ENCODE measurements at regions not wholly inside any gene's neighbourhood (a gene's known extent, or its start where the extent isn't known, plus 50 kb on each side); places are given as distances from the start of the nearest gene placed in this dataset.

- H3K9me3 ChIP-seq (ENCODE audit: control insufficient read depth in 4 of 4, low read length in 3 of 4): no peaks in the 10 kb centered on the region
- H3K27ac ChIP-seq (ENCODE audit: low read depth in 1 of 2, low read length in 2 of 2): no peak overlapping the region
- DNase-seq (ENCODE audit: low spot score): no peak
- no peak overlapping the region for H3K9ac ChIP-seq (ENCODE audit: low read depth in 1 of 2, low read length in 2 of 2)
- 80% methylated on average over 2 of the region's 2 CpGs for WGBS
- H3K27me3 ChIP-seq (ENCODE audit: control insufficient read depth in 4 of 4, insufficient read depth in 4 of 4, low read length in 3 of 4): no peaks in the 10 kb centered on the region
- H3K36me3 ChIP-seq (ENCODE audit: control insufficient read depth in 4 of 4, insufficient read depth in 3 of 4, low read depth in 1 of 4, low read length in 3 of 4): no peaks in the 10 kb centered on the region
- TF ChIP-seq, protein P1, sequence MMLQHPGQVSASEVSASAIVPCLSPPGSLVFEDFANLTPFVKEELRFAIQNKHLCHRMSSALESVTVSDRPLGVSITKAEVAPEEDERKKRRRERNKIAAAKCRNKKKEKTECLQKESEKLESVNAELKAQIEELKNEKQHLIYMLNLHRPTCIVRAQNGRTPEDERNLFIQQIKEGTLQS (IDR thresholded peaks at IDR 0.05): no peak
- TF ChIP-seq SP1 (IDR thresholded peaks at IDR 0.05) (no peak), JUND (IDR thresholded peaks at IDR 0.05) (no peak), MAX (IDR thresholded peaks at IDR 0.05) (no peak)
- TF ChIP-seq, protein P2, sequence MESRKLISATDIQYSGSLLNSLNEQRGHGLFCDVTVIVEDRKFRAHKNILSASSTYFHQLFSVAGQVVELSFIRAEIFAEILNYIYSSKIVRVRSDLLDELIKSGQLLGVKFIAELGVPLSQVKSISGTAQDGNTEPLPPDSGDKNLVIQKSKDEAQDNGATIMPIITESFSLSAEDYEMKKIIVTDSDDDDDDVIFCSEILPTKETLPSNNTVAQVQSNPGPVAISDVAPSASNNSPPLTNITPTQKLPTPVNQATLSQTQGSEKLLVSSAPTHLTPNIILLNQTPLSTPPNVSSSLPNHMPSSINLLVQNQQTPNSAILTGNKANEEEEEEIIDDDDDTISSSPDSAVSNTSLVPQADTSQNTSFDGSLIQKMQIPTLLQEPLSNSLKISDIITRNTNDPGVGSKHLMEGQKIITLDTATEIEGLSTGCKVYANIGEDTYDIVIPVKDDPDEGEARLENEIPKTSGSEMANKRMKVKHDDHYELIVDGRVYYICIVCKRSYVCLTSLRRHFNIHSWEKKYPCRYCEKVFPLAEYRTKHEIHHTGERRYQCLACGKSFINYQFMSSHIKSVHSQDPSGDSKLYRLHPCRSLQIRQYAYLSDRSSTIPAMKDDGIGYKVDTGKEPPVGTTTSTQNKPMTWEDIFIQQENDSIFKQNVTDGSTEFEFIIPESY (IDR thresholded peaks at IDR 0.05): no peak
- no peaks in the 10 kb centered on the region for H3K4me1 ChIP-seq (ENCODE audit: control insufficient read depth in 4 of 4, insufficient read depth in 4 of 4, low read length in 3 of 4)
- H3K4me3 ChIP-seq (ENCODE audit: low read depth in 1 of 3, low read length in 3 of 3): no peak overlapping the region
These were observed 114.8 kb upstream of the PTPRK start for GRCh38 chr6:128635219-128635618.

GRCh38 chr6:128632131-128632530 is 111.7 kb upstream of the PTPRK start:
- Histone ChIP-seq H3K4me3 (ENCODE audit: low read depth in 1 of 3, low read length in 3 of 3) (no peak overlapping the region), H3K27ac (ENCODE audit: low read depth in 1 of 2, low read length in 2 of 2) (no peak overlapping the region), H3K9ac (ENCODE audit: low read depth in 1 of 2, low read length in 2 of 2) (no peak overlapping the region), H3K36me3 (ENCODE audit: control insufficient read depth in 4 of 4, insufficient read depth in 3 of 4, low read depth in 1 of 4, low read length in 3 of 4) (no peaks in the 10 kb centered on the region), H3K4me1 (ENCODE audit: control insufficient read depth in 4 of 4, insufficient read depth in 4 of 4, low read length in 3 of 4) (no peaks in the 10 kb centered on the region), H3K27me3 (ENCODE audit: control insufficient read depth in 4 of 4, insufficient read depth in 4 of 4, low read length in 3 of 4) (no peaks in the 10 kb centered on the region), H3K9me3 (ENCODE audit: control insufficient read depth in 4 of 4, low read length in 3 of 4) (no peaks in the 10 kb centered on the region)
- TF ChIP-seq FOXA2 (IDR thresholded peaks at IDR 0.05) (no peak), NR2F2 (IDR thresholded peaks at IDR 0.05) (no peak), RXRA (IDR thresholded peaks at IDR 0.05) (no peak), HNF4A (conservative IDR thresholded peaks at IDR 0.05) (no peak), FOXA1 (IDR thresholded peaks at IDR 0.05) (no peak), JUND (IDR thresholded peaks at IDR 0.05) (no peak), RAD21 (IDR thresholded peaks at IDR 0.05) (no peak), YY1 (IDR thresholded peaks at IDR 0.05) (no peak)
- WGBS: 48% methylated on average over 2 of the region's 2 CpGs
- no peak for DNase-seq (ENCODE audit: low spot score)

- Histone ChIP-seq H3K4me1 (ENCODE audit: control insufficient read depth in 4 of 4, insufficient read depth in 4 of 4, low read length in 3 of 4) (no peaks in the 10 kb centered on the region), H3K9me3 (ENCODE audit: control insufficient read depth in 4 of 4, low read length in 3 of 4) (no peaks in the 10 kb centered on the region), H3K36me3 (ENCODE audit: control insufficient read depth in 4 of 4, insufficient read depth in 3 of 4, low read depth in 1 of 4, low read length in 3 of 4) (no peaks in the 10 kb centered on the region), H3K9ac (ENCODE audit: low read depth in 1 of 2, low read length in 2 of 2) (no peak overlapping the region), H3K27me3 (ENCODE audit: control insufficient read depth in 4 of 4, insufficient read depth in 4 of 4, low read length in 3 of 4) (no peaks in the 10 kb centered on the region), H3K4me3 (ENCODE audit: low read depth in 1 of 3, low read length in 3 of 3) (no peak overlapping the region), H3K27ac (ENCODE audit: low read depth in 1 of 2, low read length in 2 of 2) (no peak overlapping the region)
- DNase-seq (ENCODE audit: low spot score): no peak
- WGBS: 90% methylated on average over 5 of the region's 5 CpGs
- TF ChIP-seq, protein P3, sequence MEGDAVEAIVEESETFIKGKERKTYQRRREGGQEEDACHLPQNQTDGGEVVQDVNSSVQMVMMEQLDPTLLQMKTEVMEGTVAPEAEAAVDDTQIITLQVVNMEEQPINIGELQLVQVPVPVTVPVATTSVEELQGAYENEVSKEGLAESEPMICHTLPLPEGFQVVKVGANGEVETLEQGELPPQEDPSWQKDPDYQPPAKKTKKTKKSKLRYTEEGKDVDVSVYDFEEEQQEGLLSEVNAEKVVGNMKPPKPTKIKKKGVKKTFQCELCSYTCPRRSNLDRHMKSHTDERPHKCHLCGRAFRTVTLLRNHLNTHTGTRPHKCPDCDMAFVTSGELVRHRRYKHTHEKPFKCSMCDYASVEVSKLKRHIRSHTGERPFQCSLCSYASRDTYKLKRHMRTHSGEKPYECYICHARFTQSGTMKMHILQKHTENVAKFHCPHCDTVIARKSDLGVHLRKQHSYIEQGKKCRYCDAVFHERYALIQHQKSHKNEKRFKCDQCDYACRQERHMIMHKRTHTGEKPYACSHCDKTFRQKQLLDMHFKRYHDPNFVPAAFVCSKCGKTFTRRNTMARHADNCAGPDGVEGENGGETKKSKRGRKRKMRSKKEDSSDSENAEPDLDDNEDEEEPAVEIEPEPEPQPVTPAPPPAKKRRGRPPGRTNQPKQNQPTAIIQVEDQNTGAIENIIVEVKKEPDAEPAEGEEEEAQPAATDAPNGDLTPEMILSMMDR (IDR thresholded peaks at IDR 0.05; ENCODE audit: low read depth, low read length, missing input control): no peak
- TF ChIP-seq JUND (IDR thresholded peaks at IDR 0.05): no peak
- no peak for TF ChIP-seq HNF4A (conservative IDR thresholded peaks at IDR 0.05)
These were observed 110.6 kb upstream of the PTPRK start for GRCh38 chr6:128631031-128631430.

Measured in liver (tissue), 8 donors.